ENCODE measurements at regions not wholly inside any gene's neighbourhood (a gene's known extent, or its start where the extent isn't known, plus 50 kb on each side); places are given as distances from the start of the nearest gene placed in this dataset.
"Not testable (repeated sequence)": the region's sequence is repeated elsewhere in the genome, so short reads cannot be mapped to it uniquely, and the experiment has no call there.

DNA sequence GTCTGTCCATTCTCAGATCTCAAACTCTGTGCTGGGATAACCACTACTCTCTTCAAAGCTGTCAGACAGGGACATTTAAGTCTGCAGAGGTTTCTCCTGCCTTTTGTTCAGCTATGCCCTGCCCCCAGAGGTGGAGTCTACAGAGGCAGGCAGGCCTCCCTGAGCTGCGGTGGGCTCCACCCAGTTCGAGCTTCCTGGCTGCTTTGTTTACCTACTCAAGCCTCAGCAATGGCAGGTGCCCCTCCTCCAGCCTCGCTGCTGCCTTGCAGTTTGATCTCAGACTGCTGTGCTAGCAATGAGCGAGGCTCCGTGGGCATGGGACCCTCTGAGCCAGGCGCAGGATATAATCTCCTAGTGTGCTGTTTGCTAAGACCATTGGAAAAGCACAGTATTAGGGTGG, 53.1 kb upstream of the HUNK start:
- DNase-seq (ENCODE audit: low read depth in 2 of 2), result not testable (repeated sequence)

DNA sequence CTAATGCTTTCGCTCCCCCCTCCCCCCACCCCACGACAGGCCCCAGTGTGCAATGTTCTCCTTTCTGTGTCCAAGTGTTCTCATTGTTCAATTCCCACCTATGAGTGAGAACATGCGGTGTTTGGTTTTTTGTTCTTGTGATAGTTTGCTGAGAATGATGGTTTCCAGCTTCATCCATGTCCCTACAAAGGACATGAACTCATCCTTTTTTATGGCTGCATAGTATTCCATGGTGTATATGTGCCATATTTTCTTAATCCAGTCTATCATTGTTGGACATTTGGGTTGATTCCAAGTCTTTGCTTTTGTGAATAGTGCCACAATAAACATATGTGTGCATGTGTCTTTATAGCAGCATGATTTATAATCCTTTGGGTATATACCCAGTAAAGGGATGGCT, 58.5 kb upstream of the HUNK start:
- DNase-seq (ENCODE audit: low read depth in 2 of 2), result not testable (repeated sequence)

DNA sequence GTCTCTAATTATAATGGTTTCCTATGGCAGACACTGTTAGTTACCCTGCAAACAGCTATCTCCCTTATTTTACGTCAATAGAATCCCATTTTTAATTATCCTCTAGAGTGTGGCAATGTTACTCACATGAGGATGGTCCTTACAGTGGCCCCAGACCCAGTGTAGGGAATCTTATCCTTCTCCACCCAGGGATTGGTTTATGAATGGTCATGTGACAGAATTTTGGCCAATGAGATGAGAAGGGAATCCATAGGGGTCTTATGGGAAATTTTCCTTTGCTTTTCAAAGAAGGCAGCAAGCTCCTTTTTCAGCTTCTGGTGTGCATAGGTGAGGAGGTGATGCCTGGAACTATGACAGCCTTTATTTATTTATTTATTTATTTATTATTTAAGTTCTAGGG, 59.0 kb upstream of the HUNK start:
- DNase-seq (ENCODE audit: low read depth in 2 of 2), result no peak

DNA sequence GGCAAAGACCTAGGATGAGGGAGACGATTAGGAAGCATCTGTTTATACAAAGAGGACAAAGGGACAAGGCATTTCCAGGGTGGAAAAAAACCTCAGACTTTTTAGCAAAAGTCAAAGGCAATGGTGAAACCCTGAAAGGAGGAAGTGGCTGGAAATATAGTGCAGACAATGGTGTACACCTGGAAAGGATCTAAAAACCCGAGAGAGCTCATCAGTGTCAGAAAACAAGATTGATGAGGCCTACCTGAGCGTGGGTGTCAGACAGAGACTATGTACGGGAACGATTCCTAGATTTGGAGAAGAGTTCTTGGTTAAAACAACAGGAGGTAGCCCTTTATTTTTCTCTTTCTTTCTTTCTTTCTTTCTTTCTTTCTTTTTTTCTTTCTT, 68.8 kb upstream of the HUNK start:
- no peak for DNase-seq (ENCODE audit: low read depth in 2 of 2)

DNA sequence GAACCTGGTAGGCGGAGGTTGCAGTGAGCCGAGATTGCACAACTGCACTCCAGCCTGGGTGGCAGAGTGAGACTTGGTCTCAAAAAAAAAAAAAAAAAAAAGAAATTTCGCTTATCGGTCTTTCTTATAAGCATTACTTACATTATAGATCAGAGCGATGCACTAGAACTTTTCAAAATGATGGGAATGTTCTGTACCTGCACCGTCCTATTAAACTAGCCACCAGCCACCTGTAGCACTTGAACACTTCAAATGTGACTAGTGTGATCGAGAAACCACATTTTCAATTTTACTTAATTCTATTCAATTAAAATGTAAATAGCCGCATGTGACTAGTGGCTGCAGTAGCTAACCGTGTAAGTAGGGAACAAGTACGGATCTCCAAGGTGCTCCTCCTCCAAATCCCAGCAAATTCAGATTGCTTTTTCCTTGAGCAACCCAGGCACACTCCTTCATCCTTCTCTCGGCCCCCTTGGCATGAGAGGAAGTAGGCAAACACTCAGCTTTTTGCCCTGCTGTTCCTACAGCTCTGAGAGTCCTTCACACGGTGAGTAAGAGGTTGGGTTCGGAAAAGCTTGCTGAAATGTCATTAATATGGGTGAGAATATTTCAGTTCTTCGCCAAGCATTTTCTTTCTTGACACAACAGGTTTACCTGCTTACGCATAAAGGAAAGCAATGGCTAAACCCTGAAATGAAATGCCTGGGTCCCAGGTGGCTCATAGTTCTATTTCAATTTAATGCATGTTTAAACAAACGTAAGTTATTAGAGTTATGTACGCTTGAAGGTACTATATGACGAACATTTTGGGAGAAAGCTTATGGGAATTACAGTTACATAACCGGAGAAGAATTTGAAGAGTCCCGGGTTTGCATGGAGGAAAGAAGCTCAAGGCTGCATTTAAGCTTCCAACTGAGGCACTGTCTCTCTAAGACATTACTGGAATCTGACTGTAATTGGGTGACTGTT, 69.5 kb upstream of the HUNK start:
- DNase-seq (ENCODE audit: low read depth in 2 of 2), result no peak

DNA sequence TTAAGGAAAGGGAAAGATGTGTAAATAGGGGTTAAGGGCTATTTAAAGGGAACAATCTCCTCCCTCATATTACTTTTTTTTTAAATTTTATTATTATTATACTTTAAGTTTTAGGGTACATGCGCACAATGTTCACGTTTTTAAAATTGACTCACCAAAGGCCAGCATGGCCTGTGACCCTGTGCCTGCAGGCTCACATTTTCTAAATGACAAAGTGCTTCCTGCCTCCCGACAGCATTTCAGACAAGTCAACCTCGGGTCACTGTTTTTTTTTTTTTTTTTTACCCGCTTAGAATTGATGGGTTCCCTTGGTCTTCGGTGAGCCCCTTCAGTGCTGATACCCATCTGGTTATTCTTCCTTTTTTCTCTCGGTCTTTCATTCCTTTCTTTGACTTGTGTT, 70.4 kb upstream of the SCAF4 start:
- DNase-seq (ENCODE audit: low read depth in 2 of 2), result no peak

DNA sequence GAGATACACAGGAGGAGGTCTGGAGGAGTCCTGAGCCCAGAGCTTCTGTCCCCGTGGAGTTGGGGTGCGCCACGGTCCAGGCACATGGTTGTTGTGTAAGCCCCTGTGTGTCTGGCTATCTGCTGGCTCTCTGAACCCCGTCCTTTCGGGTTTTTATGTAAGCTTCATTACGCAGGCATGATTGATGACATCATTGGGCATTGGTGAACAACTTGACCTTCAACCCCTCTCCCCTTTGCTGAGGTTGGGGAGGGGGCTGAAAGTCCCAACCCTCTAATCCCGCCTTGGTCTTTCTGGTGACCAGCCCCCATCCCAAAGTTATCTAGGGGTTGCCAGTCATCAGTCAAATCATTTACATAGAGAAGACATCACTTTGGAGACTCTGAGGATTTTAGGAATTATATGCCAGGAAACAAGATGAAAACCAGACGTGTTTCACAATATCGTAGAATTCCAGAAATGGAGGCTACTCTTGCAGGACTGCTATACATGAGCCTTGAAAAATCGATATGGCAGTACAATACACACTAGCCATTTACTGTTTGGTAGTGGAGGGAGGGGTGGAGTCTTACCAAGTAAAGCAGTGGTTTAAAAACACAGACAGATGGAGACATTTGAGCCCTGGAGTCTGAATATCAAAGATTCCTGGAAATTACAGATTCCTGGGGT, 69.8 kb upstream of the SCAF4 start:
- no peak for DNase-seq (ENCODE audit: low read depth in 2 of 2)

DNA sequence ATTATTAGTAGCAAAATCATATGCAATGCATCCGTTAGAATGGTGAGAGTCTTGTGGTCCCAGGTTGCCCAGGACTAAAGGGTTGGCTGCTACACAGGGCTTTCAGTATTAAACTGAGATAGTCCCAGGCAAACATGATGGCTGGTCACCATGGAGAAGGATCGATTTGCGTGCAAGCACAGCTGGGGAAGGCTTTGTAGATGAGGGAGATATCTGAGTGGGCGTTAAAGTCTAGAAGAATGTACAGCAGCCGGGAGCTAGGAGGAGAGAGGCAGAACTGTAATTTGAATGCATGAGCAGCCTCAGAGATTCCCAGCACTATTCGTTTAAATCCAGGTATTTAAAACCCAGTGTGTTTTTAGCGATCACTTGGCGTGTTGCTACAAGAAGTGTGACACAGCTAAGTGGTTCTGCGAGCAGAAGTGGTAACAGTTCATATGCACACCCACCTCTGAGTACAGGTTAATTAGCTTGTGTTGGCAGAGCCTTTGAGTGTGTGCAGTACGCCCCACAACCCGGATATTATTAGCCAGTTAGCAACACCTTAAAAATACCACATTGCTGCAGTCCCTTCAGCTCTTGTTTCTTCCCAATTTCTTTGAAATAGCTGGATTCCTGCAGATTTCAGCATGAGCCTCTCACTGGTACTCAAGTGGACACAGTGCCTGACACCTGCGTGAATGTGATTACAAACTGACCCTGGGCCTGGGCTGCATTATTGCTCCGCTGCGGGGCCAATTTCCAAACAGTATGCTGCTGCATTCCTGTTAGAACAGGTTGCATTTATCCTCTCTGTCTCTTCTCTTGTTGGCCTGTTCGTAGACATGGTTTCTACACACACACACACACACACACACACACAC, 67.2 kb upstream of the SCAF4 start:
- no peak for DNase-seq (ENCODE audit: low read depth in 2 of 2)

DNA sequence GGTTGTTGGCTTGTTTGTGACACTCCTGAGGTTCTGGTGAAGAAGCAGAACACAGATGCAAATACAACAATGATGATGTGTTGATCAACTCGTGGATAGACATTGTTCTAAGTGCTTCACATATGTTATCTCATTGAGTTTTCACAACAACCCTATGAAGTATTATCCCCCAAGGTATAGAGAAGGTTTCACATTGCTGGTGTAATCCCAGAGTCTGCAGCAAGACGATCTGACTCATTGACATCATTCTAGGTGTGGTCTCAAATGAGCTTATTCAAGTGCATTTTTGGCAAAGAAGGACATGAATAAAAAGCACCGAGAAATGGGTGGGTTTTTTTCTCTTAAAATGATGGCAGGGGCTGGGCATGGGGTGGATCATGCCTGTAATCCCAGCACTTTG, 64.1 kb upstream of the SCAF4 start:
- no peak for DNase-seq (ENCODE audit: low read depth in 2 of 2)

DNA sequence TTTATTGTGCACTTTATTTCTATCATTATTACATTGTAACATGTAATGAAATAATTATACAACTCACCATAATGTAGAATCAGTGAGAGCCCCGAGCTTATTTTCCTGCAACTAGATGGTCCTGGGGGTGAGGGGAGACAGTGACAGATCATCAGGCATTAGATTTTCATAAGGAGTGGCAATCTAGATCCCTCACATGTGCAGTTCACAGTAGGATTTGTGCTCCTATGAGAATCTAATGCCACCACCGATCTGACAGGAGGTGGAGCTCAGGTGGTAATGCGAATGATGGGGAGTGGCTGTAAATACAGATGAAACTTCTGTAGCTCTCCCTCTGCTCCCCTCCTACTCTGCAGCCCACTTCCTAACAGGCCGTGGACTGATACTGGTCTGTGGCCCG, 58.5 kb upstream of the SCAF4 start:
- not testable (repeated sequence) for DNase-seq (ENCODE audit: low read depth in 2 of 2)

DNA sequence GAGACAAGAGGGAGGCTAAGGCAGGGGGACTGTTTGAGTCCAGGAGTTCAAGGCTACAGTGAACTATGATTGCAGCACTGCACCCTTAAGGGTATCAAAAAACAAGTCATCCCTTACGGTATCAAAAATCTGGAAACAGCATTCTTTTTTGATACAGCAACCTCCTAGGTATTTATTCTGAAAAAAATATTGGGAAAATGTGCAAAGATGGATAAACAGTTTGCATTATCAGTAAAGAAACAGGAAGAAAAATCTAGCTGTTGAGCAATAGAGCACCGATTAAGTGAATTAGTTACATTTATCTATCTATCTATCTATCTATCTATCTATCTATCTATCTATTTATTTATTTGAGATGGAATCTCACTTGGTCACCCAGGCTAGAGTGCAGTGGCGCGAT, 56.7 kb upstream of the SCAF4 start:
- no peak for DNase-seq (ENCODE audit: low read depth in 2 of 2)

DNA sequence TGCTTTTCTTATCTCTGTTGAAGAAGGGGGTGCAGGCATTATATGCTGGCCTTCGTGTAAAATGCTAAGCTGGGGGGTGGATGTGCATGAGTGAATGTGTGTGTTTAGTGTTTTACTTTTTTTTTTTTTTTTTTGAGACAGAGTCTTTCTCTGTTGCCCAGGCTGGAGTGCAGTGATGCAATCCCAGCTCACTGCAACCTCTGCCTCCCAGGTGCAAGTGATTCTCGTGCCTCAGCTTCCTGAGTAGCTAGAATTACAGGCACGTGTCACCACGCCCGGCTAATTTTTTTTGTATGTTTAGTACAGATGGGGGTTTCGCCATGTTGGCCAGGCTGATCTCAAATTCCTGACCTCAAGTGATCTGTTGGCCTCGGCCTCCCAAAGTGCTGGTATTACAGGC, 55.8 kb upstream of the SCAF4 start:
- DNase-seq (ENCODE audit: low read depth in 2 of 2), result not testable (repeated sequence)

DNA sequence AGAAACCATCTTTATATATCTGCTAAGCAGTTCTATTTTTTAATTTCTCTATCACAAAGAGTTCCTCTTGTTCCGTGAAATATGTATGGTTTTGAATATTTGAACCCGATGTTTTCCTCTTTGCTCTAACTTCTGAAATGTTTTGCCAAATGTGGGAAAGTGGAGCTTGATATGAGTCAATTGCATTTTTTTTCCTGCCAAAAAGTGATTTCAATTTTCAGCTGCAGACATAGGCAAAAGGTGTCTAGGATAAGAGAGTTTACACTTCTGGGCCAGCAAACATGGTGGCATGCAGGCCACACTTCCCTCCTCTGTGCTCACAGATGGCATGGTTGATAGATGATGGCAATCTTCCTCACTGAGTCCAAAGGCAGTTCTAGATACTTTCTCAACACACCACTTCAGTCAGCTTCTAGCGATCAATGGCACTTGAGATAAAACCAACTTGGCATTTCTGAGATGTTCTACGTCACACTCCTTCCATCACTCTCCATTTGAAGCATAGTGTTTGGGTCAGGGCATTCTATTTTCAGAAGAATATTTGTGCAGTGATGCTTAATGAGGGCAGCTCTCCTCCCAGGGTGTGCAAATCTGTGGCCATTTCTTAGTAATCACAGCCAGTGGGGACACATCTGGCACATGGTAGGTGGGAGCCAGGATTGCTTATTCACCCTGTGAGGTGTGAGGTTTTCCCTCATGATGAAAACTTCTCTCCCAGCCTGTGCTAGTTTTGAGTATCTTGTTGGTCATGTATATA, 54.4 kb upstream of the SCAF4 start:
- no peak for DNase-seq (ENCODE audit: low read depth in 2 of 2)

DNA sequence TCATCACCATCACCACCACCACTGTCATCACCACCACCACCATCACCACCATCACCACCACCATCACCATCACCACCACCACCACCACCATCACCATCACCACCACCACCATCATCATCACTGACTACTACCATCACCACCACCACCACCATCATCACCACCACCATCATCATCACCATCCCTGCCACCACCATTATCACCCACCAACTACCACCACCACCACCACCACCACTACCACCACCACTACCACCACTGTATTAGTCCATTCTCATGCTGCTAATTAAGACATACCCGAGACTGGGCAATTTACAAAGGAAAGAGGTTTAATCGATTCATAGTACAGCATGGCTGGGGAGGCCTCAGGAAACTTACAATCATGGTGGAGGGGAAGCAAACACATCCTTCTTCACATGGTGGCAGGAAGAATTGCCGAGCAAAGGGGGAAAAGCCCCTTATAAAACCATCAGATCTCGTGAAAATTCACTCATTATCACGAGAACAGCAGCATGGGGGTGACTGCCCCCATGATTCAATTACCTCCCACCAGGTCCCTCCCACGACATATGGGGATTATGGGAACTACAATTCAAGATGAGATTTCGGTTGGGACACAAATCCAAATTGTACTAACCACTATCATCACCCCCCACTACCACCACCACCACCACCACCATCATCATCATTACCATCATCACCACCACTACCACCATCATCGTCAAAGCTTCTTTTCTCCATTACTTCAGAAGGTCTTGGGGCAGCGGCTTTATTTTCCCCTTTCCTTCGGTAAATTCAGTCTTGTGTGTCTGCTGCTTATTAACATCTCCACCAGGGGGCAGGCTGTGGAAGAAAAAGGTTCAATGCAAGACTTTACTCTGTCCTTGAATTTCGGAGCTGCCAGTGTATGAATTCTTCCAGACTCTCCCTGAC, 53.6 kb upstream of the SCAF4 start:
- DNase-seq (ENCODE audit: low read depth in 2 of 2), result peak in 1 of 2 donors; percentile 9

DNA sequence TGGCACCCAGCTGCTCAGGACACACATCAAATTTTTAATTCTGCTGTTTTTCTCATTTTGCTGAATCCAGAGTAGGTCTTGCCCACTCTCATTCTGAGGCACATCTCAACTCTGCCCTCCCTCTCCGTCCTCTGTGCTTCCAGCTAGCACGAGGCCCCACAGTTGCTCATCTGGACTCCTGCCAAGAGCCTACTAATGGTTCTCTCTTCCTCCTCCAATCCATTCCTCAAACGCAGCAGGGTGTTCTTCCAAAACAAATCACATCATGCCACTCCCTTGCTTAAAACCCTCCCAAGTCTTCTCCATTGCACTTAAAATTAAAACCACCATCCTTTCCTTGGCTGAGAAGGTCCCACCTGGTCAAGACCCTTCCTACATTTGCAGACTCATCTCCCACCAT, 49.8 kb upstream of the SCAF4 start:
- DNase-seq (ENCODE audit: low read depth in 2 of 2), result no peak

All from stimulated activated CD8-positive, alpha-beta memory T cell treated with anti-CD3 and anti-CD28 coated beads, Interleukin-2, amount 100 ng/mL, for 1 hour (primary cell).